ENCODE measurements at regions not wholly inside any gene's neighbourhood (a gene's known extent, or its start where the extent isn't known, plus 50 kb on each side); places are given as distances from the start of the nearest gene placed in this dataset.

GRCh38 chr6:128657181-128657580, 136.8 kb upstream of the PTPRK start:
- ATAC-seq (ENCODE audit: low read depth) (no peak), DNase-seq (ENCODE audit: low spot score) (no peak)
- Histone ChIP-seq H3K9me3 (ENCODE audit: severe bottlenecking) (no peaks in the 10 kb centered on the region), H3K36me3 (ENCODE audit: low read depth) (no peaks in the 10 kb centered on the region; the same call in 1 of the 2 replicates), H3K27ac (ENCODE audit: poor library complexity, severe bottlenecking) (peak overlapping the region; percentile 98), H3K4me3 (ENCODE audit: severe bottlenecking) (no peak overlapping the region), H3K4me1 (ENCODE audit: insufficient read depth, poor library complexity, severe bottlenecking) (peaks cover 42% of the 10 kb centered on the region), H3K27me3 (ENCODE audit: insufficient read depth, poor library complexity, severe bottlenecking) (no peaks in the 10 kb centered on the region)
- TF ChIP-seq CTCF (IDR thresholded peaks at IDR 0.05; ENCODE audit: poor library complexity, severe bottlenecking): no peak

GRCh38 chr6:128655978-128656498, 135.6 kb upstream of the PTPRK start:
- Histone ChIP-seq H3K27me3 (ENCODE audit: insufficient read depth, poor library complexity, severe bottlenecking) (no peaks in the 10 kb centered on the region), H3K36me3 (ENCODE audit: low read depth) (no peaks in the 10 kb centered on the region; the same call in 1 of the 2 replicates), H3K4me1 (ENCODE audit: insufficient read depth, poor library complexity, severe bottlenecking) (peaks cover 42% of the 10 kb centered on the region), H3K27ac (ENCODE audit: poor library complexity, severe bottlenecking) (peak overlapping the region; percentile 98), H3K9me3 (ENCODE audit: severe bottlenecking) (no peaks in the 10 kb centered on the region), H3K4me3 (ENCODE audit: severe bottlenecking) (no peak overlapping the region)
- TF ChIP-seq CTCF (IDR thresholded peaks at IDR 0.05; ENCODE audit: poor library complexity, severe bottlenecking): no peak
- DNase-seq (ENCODE audit: low spot score): peak; percentile 40
- peak; percentile 94 for ATAC-seq (ENCODE audit: low read depth)

- DNase-seq (ENCODE audit: low spot score): no peak
- H3K27ac ChIP-seq (ENCODE audit: poor library complexity, severe bottlenecking): no peak overlapping the region
- no peaks in the 10 kb centered on the region for H3K9me3 ChIP-seq (ENCODE audit: severe bottlenecking)
- H3K36me3 ChIP-seq (ENCODE audit: low read depth): no peaks in the 10 kb centered on the region
- H3K27me3 ChIP-seq (ENCODE audit: insufficient read depth, poor library complexity, severe bottlenecking): no peaks in the 10 kb centered on the region
- H3K4me1 ChIP-seq (ENCODE audit: insufficient read depth, poor library complexity, severe bottlenecking): no peaks in the 10 kb centered on the region
- no peak for TF ChIP-seq CTCF (IDR thresholded peaks at IDR 0.05; ENCODE audit: poor library complexity, severe bottlenecking)
- no peak overlapping the region for H3K4me3 ChIP-seq (ENCODE audit: severe bottlenecking)
- no peak for ATAC-seq (ENCODE audit: low read depth)
Observed at GRCh38 chr6:128648022-128648598, 127.7 kb upstream of the PTPRK start.

- H3K9me3 ChIP-seq (ENCODE audit: severe bottlenecking): no peaks in the 10 kb centered on the region
- DNase-seq (ENCODE audit: low spot score) (no peak), ATAC-seq (ENCODE audit: low read depth) (no peak)
- peaks cover 7% of the 10 kb centered on the region; the same call in 1 of the 2 replicates for H3K36me3 ChIP-seq (ENCODE audit: low read depth)
- peaks cover 19% of the 10 kb centered on the region for H3K4me1 ChIP-seq (ENCODE audit: insufficient read depth, poor library complexity, severe bottlenecking)
- H3K27me3 ChIP-seq (ENCODE audit: insufficient read depth, poor library complexity, severe bottlenecking): no peaks in the 10 kb centered on the region
- no peak overlapping the region for H3K27ac ChIP-seq (ENCODE audit: poor library complexity, severe bottlenecking)
- TF ChIP-seq CTCF (IDR thresholded peaks at IDR 0.05; ENCODE audit: poor library complexity, severe bottlenecking): no peak
- no peak overlapping the region for H3K4me3 ChIP-seq (ENCODE audit: severe bottlenecking)
Observed at GRCh38 chr6:128642132-128642531, 121.7 kb upstream of the PTPRK start.

GRCh38 chr6:128641703-128642102, 121.3 kb upstream of the PTPRK start:
- Histone ChIP-seq H3K4me3 (ENCODE audit: severe bottlenecking) (no peak overlapping the region), H3K27me3 (ENCODE audit: insufficient read depth, poor library complexity, severe bottlenecking) (no peaks in the 10 kb centered on the region), H3K27ac (ENCODE audit: poor library complexity, severe bottlenecking) (peak overlapping the region; percentile 25), H3K4me1 (ENCODE audit: insufficient read depth, poor library complexity, severe bottlenecking) (peaks cover 19% of the 10 kb centered on the region), H3K36me3 (ENCODE audit: low read depth) (peaks cover 7% of the 10 kb centered on the region; the same call in 1 of the 2 replicates), H3K9me3 (ENCODE audit: severe bottlenecking) (no peaks in the 10 kb centered on the region)
- no peak for DNase-seq (ENCODE audit: low spot score)
- no peak for TF ChIP-seq CTCF (IDR thresholded peaks at IDR 0.05; ENCODE audit: poor library complexity, severe bottlenecking)
- ATAC-seq (ENCODE audit: low read depth): no peak

Measured in RWPE2 (cell line).